Psoas muscle (tissue), 7 donors: ENCODE measurements at regions not wholly inside any gene's neighbourhood (a gene's known extent, or its start where the extent isn't known, plus 50 kb on each side); places are given as distances from the start of the nearest gene placed in this dataset.

Source experiments
- ATAC-seq, 4 donors: fragments of 200-7000 bp; cut with Tn5 transposase; one replicate each; pipeline ENCODE4 v1.9.1; 2020; ENCODE audit warnings: moderate library complexity in 3 of 4, mild to moderate bottlenecking in 2 of 4
- DNase-seq, 2 donors: peaks; one replicate each; pipeline ENCODE4 v3.0.0-alpha.2; 2020
- H3K27ac ChIP-seq: fragments of 200-600 bp; one replicate; pipeline ENCODE4 v1.8.0; 2022
- H3K27me3 ChIP-seq, 3 donors: fragments of 200-600 bp in 1 of 3; one replicate each; pipeline versions ENCODE4 v1.6.1 to v1.8.0; 2013 to 2022; ENCODE audit warnings: low read length in 2 of 3, mild to moderate bottlenecking in 2 of 3, moderate library complexity in 1 of 3; ENCODE audit not compliant: insufficient read depth in 3 of 3
- H3K36me3 ChIP-seq, 2 donors: fragments of 200-600 bp in 1 of 2; one replicate each; pipeline versions ENCODE4 v1.6.1 to v1.8.0; 2013 to 2022; ENCODE audit warnings: low read depth in 1 of 2, mild to moderate bottlenecking in 1 of 2, moderate library complexity in 1 of 2; ENCODE audit not compliant: insufficient read depth in 1 of 2
- H3K4me1 ChIP-seq: fragments of 200-600 bp; one replicate; pipeline ENCODE4 v1.8.0; 2022
- H3K4me3 ChIP-seq: fragments of 200-600 bp; one replicate; pipeline ENCODE4 v1.8.0; 2022; ENCODE audit warnings: mild to moderate bottlenecking
- H3K9me3 ChIP-seq: fragments of 200-600 bp; one replicate; pipeline ENCODE4 v1.8.0; 2022
- WGBS, 3 donors: extraction: QIAGEN DNeasy Blood & Tissue Kit; methylation state at CpG; one replicate each; pipeline versions ENCODE4 v1.1.6 to v1.1.7; 2013; 5-methylcytosine and 5-hydroxymethylcytosine counted together
- intact Hi-C, 2 donors: fragments of 100-400 bp; cut with DNase I; formaldehyde crosslinking; loops; one replicate each; pipeline versions ENCODE4 v1.11.0 to v1.14.2; 2022
- TF ChIP-seq, protein P1 (sequence below): fragments of 200-600 bp; IDR thresholded peaks from one replicate; pipeline ENCODE4 v1.8.0; 2022; ENCODE audit warnings: antibody characterized with exemption
- donor health status: healthy with polysubstance abuse.
- donor health status: DM: no; HTN: no; CAD: no; lungs with moderate emphysema.
- donor health status: Bipolar disorder and iron deficiency.
- donor health status: healthy.
- donor health status: DM: yes; HTN: yes; CAD: no.
- donor health status: DM: no; HTN: no; CAD: no.
- donor health status: DM: yes; HTN: yes; CAD: no.

DNA sequence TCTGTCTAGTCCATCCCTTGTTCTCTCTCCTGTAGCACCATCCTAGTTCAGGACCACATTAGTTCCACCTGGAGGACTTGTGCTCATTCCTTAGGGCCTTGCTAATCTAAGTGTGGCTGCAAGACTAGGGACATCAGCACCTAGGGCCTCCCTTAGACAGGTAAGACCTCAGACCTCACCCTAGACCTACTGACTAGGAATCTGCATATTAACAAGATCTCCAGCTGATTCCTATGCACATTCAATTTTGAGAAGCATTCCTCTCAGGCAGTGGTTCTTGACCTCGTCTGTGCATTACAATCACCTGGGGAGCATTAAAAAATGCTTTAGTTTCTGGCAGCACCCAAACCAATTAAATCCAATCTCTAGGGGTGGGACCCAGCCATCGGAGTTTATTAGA is 238.4 kb upstream of the RGMA start:
- intact Hi-C loops, result no loop called here
- ATAC-seq (no peak), DNase-seq (no peak)
- Histone ChIP-seq H3K4me1 (no peaks in the 10 kb centered on the region), H3K27me3 (no peaks in the 10 kb centered on the region), H3K9me3 (no peaks in the 10 kb centered on the region), H3K36me3 (no peaks in the 10 kb centered on the region), H3K4me3 (no peak overlapping the region), H3K27ac (no peak overlapping the region)
- TF ChIP-seq, protein P1, sequence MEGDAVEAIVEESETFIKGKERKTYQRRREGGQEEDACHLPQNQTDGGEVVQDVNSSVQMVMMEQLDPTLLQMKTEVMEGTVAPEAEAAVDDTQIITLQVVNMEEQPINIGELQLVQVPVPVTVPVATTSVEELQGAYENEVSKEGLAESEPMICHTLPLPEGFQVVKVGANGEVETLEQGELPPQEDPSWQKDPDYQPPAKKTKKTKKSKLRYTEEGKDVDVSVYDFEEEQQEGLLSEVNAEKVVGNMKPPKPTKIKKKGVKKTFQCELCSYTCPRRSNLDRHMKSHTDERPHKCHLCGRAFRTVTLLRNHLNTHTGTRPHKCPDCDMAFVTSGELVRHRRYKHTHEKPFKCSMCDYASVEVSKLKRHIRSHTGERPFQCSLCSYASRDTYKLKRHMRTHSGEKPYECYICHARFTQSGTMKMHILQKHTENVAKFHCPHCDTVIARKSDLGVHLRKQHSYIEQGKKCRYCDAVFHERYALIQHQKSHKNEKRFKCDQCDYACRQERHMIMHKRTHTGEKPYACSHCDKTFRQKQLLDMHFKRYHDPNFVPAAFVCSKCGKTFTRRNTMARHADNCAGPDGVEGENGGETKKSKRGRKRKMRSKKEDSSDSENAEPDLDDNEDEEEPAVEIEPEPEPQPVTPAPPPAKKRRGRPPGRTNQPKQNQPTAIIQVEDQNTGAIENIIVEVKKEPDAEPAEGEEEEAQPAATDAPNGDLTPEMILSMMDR, result no peak
- 74 to 82% (median 78%) methylated on average over 2 of the region's 2 CpGs for WGBS, 3 donors

- 75 to 85% (median 81%) methylated on average over 5 of the region's 5 CpGs for WGBS, 3 donors
- Histone ChIP-seq H3K4me3 (no peak overlapping the region), H3K27ac (no peak overlapping the region), H3K9me3 (no peaks in the 10 kb centered on the region), H3K4me1 (no peaks in the 10 kb centered on the region), H3K27me3 (no peaks in the 10 kb centered on the region), H3K36me3 (no peaks in the 10 kb centered on the region)
- DNase-seq (no peak), ATAC-seq (no peak)
- intact Hi-C loops, result no loop called here
- TF ChIP-seq, protein P1, result no peak
These were observed 235.4 kb upstream of the RGMA start for GRCh38 chr15:93324186-93324975.

- WGBS, 3 donors, result 84 to 90% (median 88%) methylated on average over 9 of the region's 9 CpGs
- Histone ChIP-seq H3K4me3 (no peak overlapping the region), H3K9me3 (no peaks in the 10 kb centered on the region), H3K27ac (no peak overlapping the region), H3K4me1 (no peaks in the 10 kb centered on the region), H3K36me3 (no peaks in the 10 kb centered on the region), H3K27me3 (no peaks in the 10 kb centered on the region)
- TF ChIP-seq, protein P1, result no peak
- intact Hi-C loops, result no loop called here
- DNase-seq, result no peak
- ATAC-seq, result no peak
These were observed 232.9 kb upstream of the RGMA start for GRCh38 chr15:93321881-93322282.

- H3K27ac ChIP-seq, result no peak overlapping the region
- ATAC-seq (no peak), DNase-seq (no peak)
- H3K9me3 ChIP-seq, result no peaks in the 10 kb centered on the region
- H3K4me3 ChIP-seq, result no peak overlapping the region
- no peaks in the 10 kb centered on the region for H3K4me1 ChIP-seq
- 69 to 81% (median 75%) methylated on average over 19 of the region's 19 CpGs for WGBS, 3 donors
- intact Hi-C loops, result loop anchor here in 1 of 2 donors (10.0 kb wide), 1 partner anchor 234 kb away; the partner anchor contains the start of gene RGMA
- H3K27me3 ChIP-seq, result no peaks in the 10 kb centered on the region
- no peaks in the 10 kb centered on the region for H3K36me3 ChIP-seq
- TF ChIP-seq, protein P1, result no peak
These were observed 230.3 kb upstream of the RGMA start for GRCh38 chr15:93319121-93319814.
